Kidney glomerular epithelial cell (primary cell): ENCODE measurements at regions not wholly inside any gene's neighbourhood (a gene's known extent, or its start where the extent isn't known, plus 50 kb on each side); places are given as distances from the start of the nearest gene placed in this dataset.
"Not testable (repeated sequence)": the region's sequence is repeated elsewhere in the genome, so short reads cannot be mapped to it uniquely, and the experiment has no call there.

Experiments
- DNase-seq: peaks from one replicate; lab custom pipeline; 2025; lab: John Stamatoyannopoulos, UW

- no peak for DNase-seq
Measured at GRCh38 chr14:22491683-22492621, 97.1 kb downstream of the DAD1 start.

GRCh38 chr14:22491053-22491452 lies 98.0 kb downstream of the DAD1 start:
- not testable (repeated sequence) for DNase-seq

GRCh38 chr14:22489957-22490950 lies 98.8 kb downstream of the DAD1 start:
- no peak for DNase-seq

GRCh38 chr14:22489244-22489545 lies 99.8 kb downstream of the DAD1 start:
- no peak for DNase-seq

GRCh38 chr14:22488522-22489243 lies 100.3 kb downstream of the DAD1 start:
- no peak for DNase-seq

GRCh38 chr14:22487941-22488340 lies 101.1 kb downstream of the DAD1 start:
- no peak for DNase-seq

- no peak for DNase-seq
Measured at GRCh38 chr14:22487401-22487800, 101.6 kb downstream of the DAD1 start.

- DNase-seq: no peak
Measured at GRCh38 chr14:22486675-22487074, 102.3 kb downstream of the DAD1 start.

- no peak for DNase-seq
Measured at GRCh38 chr14:22485649-22486048, 103.4 kb downstream of the DAD1 start.

GRCh38 chr14:22485178-22485577 lies 103.8 kb downstream of the DAD1 start:
- DNase-seq: no peak

GRCh38 chr14:22484632-22485031 lies 104.4 kb downstream of the DAD1 start:
- no peak for DNase-seq

GRCh38 chr14:22483863-22484593 lies 105.0 kb downstream of the DAD1 start:
- no peak for DNase-seq

- no peak for DNase-seq
Measured at GRCh38 chr14:22482782-22483553, 106.1 kb downstream of the DAD1 start.

GRCh38 chr14:22482085-22482694 lies 106.8 kb downstream of the DAD1 start:
- no peak for DNase-seq

GRCh38 chr14:22481546-22481945 lies 107.5 kb downstream of the DAD1 start:
- DNase-seq: no peak

- DNase-seq: no peak
Measured at GRCh38 chr14:22479776-22480464, 109.1 kb downstream of the DAD1 start.

- DNase-seq: no peak
Measured at GRCh38 chr14:22479132-22479531, 109.9 kb downstream of the DAD1 start.

- no peak for DNase-seq
Measured at GRCh38 chr14:22478670-22479069, 110.4 kb downstream of the DAD1 start.

GRCh38 chr14:22478247-22478646 lies 110.8 kb downstream of the DAD1 start:
- DNase-seq: no peak
